ENCODE measurements at regions not wholly inside any gene's neighbourhood (a gene's known extent, or its start where the extent isn't known, plus 50 kb on each side); places are given as distances from the start of the nearest gene placed in this dataset.

GRCh38 chr2:239806758-239807434 is 218.2 kb downstream of the NDUFA10 start:
- no peak for ATAC-seq (ENCODE audit: poor library complexity)
- no peaks in the 10 kb centered on the region for H3K4me1 ChIP-seq (ENCODE audit: insufficient read depth, low read length)
- no peaks in the 10 kb centered on the region for H3K27me3 ChIP-seq (ENCODE audit: control insufficient read depth in 1 of 2, insufficient read depth in 2 of 2, low read length in 2 of 2)
- H3K36me3 ChIP-seq (ENCODE audit: insufficient read depth, low read length): no peaks in the 10 kb centered on the region
- H3K36me3 Mint-ChIP-seq (ENCODE audit: low read depth): no peaks in the 10 kb centered on the region
- no peak overlapping the region for H3K27ac ChIP-seq (ENCODE audit: low read depth in 1 of 2, low read length in 2 of 2)
- ChIA-PET CTCF (no interaction called here), POLR2A (no interaction called here)
- peak in 1 of 14 experiments; percentile 3 for DNase-seq
- H3K27me3 Mint-ChIP-seq: no peaks in the 10 kb centered on the region
- no peak overlapping the region for H3K27ac Mint-ChIP-seq
- H3K9me3 ChIP-seq (ENCODE audit: control insufficient read depth in 1 of 2, insufficient read depth in 1 of 2, low read length in 2 of 2): no peaks in the 10 kb centered on the region
- no peaks in the 10 kb centered on the region for H3K4me1 Mint-ChIP-seq (ENCODE audit: low read depth)
- TF ChIP-seq, protein P1, sequence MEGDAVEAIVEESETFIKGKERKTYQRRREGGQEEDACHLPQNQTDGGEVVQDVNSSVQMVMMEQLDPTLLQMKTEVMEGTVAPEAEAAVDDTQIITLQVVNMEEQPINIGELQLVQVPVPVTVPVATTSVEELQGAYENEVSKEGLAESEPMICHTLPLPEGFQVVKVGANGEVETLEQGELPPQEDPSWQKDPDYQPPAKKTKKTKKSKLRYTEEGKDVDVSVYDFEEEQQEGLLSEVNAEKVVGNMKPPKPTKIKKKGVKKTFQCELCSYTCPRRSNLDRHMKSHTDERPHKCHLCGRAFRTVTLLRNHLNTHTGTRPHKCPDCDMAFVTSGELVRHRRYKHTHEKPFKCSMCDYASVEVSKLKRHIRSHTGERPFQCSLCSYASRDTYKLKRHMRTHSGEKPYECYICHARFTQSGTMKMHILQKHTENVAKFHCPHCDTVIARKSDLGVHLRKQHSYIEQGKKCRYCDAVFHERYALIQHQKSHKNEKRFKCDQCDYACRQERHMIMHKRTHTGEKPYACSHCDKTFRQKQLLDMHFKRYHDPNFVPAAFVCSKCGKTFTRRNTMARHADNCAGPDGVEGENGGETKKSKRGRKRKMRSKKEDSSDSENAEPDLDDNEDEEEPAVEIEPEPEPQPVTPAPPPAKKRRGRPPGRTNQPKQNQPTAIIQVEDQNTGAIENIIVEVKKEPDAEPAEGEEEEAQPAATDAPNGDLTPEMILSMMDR (IDR thresholded peaks at IDR 0.05): no peak
- no peak overlapping the region for H3K4me3 ChIP-seq (ENCODE audit: low read length)
- intact Hi-C loops (cut with DNase I, micrococcal nuclease): no loop called here
- no peaks in the 10 kb centered on the region for H3K9me3 Mint-ChIP-seq
- no peak overlapping the region for H3K4me3 Mint-ChIP-seq

- no peaks in the 10 kb centered on the region for H3K36me3 Mint-ChIP-seq (ENCODE audit: low read depth)
- DNase-seq (peak in 1 of 14 experiments; percentile 2), ATAC-seq (ENCODE audit: poor library complexity) (no peak)
- no peaks in the 10 kb centered on the region for H3K27me3 Mint-ChIP-seq
- CTCF ChIA-PET: no interaction called here
- H3K27me3 ChIP-seq (ENCODE audit: control insufficient read depth in 1 of 2, insufficient read depth in 2 of 2, low read length in 2 of 2): no peaks in the 10 kb centered on the region
- H3K36me3 ChIP-seq (ENCODE audit: insufficient read depth, low read length): no peaks in the 10 kb centered on the region
- H3K9me3 ChIP-seq (ENCODE audit: control insufficient read depth in 1 of 2, insufficient read depth in 1 of 2, low read length in 2 of 2): peaks cover 0 to 3% of the 10 kb centered on the region in 2 experiments
- no peaks in the 10 kb centered on the region for H3K4me1 Mint-ChIP-seq (ENCODE audit: low read depth)
- H3K27ac ChIP-seq (ENCODE audit: low read depth in 1 of 2, low read length in 2 of 2): no peak overlapping the region
- intact Hi-C loops (cut with DNase I, micrococcal nuclease): no loop called here
- TF ChIP-seq, protein P1 (IDR thresholded peaks at IDR 0.05): no peak
- H3K27ac Mint-ChIP-seq: no peak overlapping the region
- H3K4me1 ChIP-seq (ENCODE audit: insufficient read depth, low read length): no peaks in the 10 kb centered on the region
- POLR2A ChIA-PET: no interaction called here
- H3K4me3 Mint-ChIP-seq: no peak overlapping the region
- H3K9me3 Mint-ChIP-seq: no peaks in the 10 kb centered on the region
- H3K4me3 ChIP-seq (ENCODE audit: low read length): no peak overlapping the region
These were observed 218.9 kb downstream of the NDUFA10 start for GRCh38 chr2:239806276-239806675.

- H3K4me3 Mint-ChIP-seq: no peak overlapping the region
- no peaks in the 10 kb centered on the region for H3K36me3 Mint-ChIP-seq (ENCODE audit: low read depth)
- peak in 1 of 14 experiments; percentile 5 for DNase-seq
- POLR2A ChIA-PET: no interaction called here
- Histone ChIP-seq H3K9me3 (ENCODE audit: control insufficient read depth in 1 of 2, insufficient read depth in 1 of 2, low read length in 2 of 2) (peaks cover 0 to 3% of the 10 kb centered on the region in 2 experiments), H3K4me3 (ENCODE audit: low read length) (no peak overlapping the region), H3K36me3 (ENCODE audit: insufficient read depth, low read length) (no peaks in the 10 kb centered on the region), H3K27ac (ENCODE audit: low read depth in 1 of 2, low read length in 2 of 2) (no peak overlapping the region), H3K27me3 (ENCODE audit: control insufficient read depth in 1 of 2, insufficient read depth in 2 of 2, low read length in 2 of 2) (no peaks in the 10 kb centered on the region), H3K4me1 (ENCODE audit: insufficient read depth, low read length) (no peaks in the 10 kb centered on the region)
- H3K27ac Mint-ChIP-seq: no peak overlapping the region
- TF ChIP-seq, protein P1 (IDR thresholded peaks at IDR 0.05): no peak
- intact Hi-C loops (cut with DNase I, micrococcal nuclease): no loop called here
- ATAC-seq (ENCODE audit: poor library complexity): no peak
- no peaks in the 10 kb centered on the region for H3K27me3 Mint-ChIP-seq
- no peaks in the 10 kb centered on the region for H3K4me1 Mint-ChIP-seq (ENCODE audit: low read depth)
- CTCF ChIA-PET: no interaction called here
- no peaks in the 10 kb centered on the region for H3K9me3 Mint-ChIP-seq
These were observed 219.7 kb downstream of the NDUFA10 start for GRCh38 chr2:239805414-239805813.
